ENCODE measurements at regions not wholly inside any gene's neighbourhood (a gene's known extent, or its start where the extent isn't known, plus 50 kb on each side); places are given as distances from the start of the nearest gene placed in this dataset.

DNA sequence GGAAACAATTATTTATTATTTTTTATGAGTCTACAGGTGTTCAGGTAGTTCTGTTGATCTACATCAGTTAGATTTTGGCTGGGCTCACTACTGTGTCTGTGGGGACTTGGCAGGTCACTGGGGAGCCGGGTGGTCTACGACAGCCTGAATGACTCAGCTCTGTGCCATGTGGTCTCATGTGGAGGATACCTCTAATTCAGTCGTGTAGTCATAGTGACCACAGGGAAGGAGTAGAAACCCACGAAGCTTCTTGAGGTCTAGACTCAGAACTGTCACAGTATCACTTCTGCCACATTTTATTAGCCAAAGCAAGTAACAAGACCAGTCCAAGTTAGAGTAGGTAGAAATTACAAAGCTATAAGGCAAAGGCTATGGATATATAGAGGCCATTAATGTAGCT is 64.7 kb upstream of the GRAMD2B start (continued):
- TF ChIP-seq BHLHE40 (IDR thresholded peaks at IDR 0.05; ENCODE audit: borderline replicate concordance in 1 of 2, low read depth in 2 of 2, low read length in 1 of 2), result peak; percentile 43 to 65; a peak in 1 of 4 replicates
- TF ChIP-seq PAX5 (IDR thresholded peaks at IDR 0.05; ENCODE audit: borderline replicate concordance, low read depth, low read length), result peak; percentile 86; the same call in 1 of the 2 replicates
- TF ChIP-seq RUNX3 (IDR thresholded peaks at IDR 0.05; ENCODE audit: low read length), result peak; percentile 91

DNA sequence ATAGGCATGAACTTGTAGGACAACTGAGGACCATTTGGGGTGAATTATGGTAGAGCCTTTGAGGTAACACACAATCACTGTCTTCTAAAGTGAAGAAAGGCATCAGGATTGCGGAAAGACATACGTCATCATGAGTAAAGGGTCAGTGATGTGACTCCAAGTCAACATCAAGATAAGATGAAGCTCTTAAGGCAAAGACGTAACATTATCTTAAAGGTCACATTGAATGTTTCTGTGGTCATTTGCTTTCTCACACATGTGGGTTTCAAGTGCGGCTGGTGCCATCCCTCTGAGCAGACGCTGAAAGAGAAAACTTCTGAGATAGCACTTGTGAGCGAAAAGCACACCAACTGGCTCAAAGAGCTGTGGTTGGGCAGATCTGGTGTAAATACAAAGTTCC is 63.3 kb upstream of the GRAMD2B start:
- SMC1A ChIA-PET (ENCODE audit: uncharacterized antibody, unreplicated experiment), result interaction anchor here (1.0 to 4.0 kb wide), 8 partner anchors 9 to 140 kb away, joined by 3 to 20 read pairs (median 4); partner anchors contain the start of gene GRAMD2B
- H3K36me3 ChIP-seq (ENCODE audit: control insufficient read depth in 2 of 2, insufficient read depth in 2 of 2, low read length in 1 of 2), result no peaks in the 10 kb centered on the region
- CTCF ChIA-PET, result interaction anchor here (1.4 to 9.3 kb wide), 3 partner anchors 21 to 178 kb away, joined by 4 to 136 read pairs (median 4); no protein-coding TSS in a partner anchor
- RAD21 ChIA-PET (ENCODE audit: unreplicated experiment), result interaction anchor here (3.2 to 3.8 kb wide), 3 partner anchors 90 to 140 kb away, joined by 12 to 20 read pairs (median 13); no protein-coding TSS in a partner anchor
- H4K20me1 ChIP-seq (ENCODE audit: control insufficient read depth, insufficient read depth), result no peaks in the 10 kb centered on the region
- no peak for FAIRE-seq
- H3K27me3 ChIP-seq (replicated peaks in 1 of 2; ENCODE audit: control insufficient read depth in 2 of 2, insufficient read depth in 2 of 2, low read length in 1 of 2), result no peaks in the 10 kb centered on the region
- no peak for TF ChIP-seq ZNF24 (IDR thresholded peaks at IDR 0.05)
- TF ChIP-seq BHLHE40 (IDR thresholded peaks at IDR 0.05; ENCODE audit: borderline replicate concordance in 1 of 2, low read depth in 2 of 2, low read length in 1 of 2), result peak; percentile 29 to 35; a peak in 2 of 4 replicates
- TF ChIP-seq IKZF2 (IDR thresholded peaks at IDR 0.05), result peak in 1 of 2 experiments; percentile 23; a peak in 1 of 4 replicates
- TF ChIP-seq SMARCA5 (IDR thresholded peaks at IDR 0.05), result no peak
- no peak for TF ChIP-seq MYB (IDR thresholded peaks at IDR 0.05; ENCODE audit: borderline replicate concordance, low read depth, low read length)
- no peak for TF ChIP-seq SIN3A (IDR thresholded peaks at IDR 0.05; ENCODE audit: low read depth, low read length)
- 0 out of 2 replicates have a peak, but pooled peaks have one; percentile 19 for TF ChIP-seq NBN (IDR thresholded peaks at IDR 0.05)
- no peak for TF ChIP-seq RELA (IDR thresholded peaks at IDR 0.05; ENCODE audit: borderline replicate concordance, partially characterized antibody)
- TF ChIP-seq POLR2A (IDR thresholded peaks at IDR 0.05; ENCODE audit: low read depth, low read length), result no peak
- no peak for TF ChIP-seq FOXK2 (IDR thresholded peaks at IDR 0.05)
- no peak for TF ChIP-seq HDAC6 (IDR thresholded peaks at IDR 0.05; ENCODE audit: unreplicated experiment)
- TF ChIP-seq, protein P1, sequence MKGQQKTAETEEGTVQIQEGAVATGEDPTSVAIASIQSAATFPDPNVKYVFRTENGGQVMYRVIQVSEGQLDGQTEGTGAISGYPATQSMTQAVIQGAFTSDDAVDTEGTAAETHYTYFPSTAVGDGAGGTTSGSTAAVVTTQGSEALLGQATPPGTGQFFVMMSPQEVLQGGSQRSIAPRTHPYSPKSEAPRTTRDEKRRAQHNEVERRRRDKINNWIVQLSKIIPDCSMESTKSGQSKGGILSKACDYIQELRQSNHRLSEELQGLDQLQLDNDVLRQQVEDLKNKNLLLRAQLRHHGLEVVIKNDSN (IDR thresholded peaks at IDR 0.05; ENCODE audit: borderline replicate concordance, extremely low read length, insufficient read depth, low read depth, low read length), result no peak
- peak; percentile 72 for TF ChIP-seq NR2F1 (conservative IDR thresholded peaks at IDR 0.05)
- TF ChIP-seq, protein P2, sequence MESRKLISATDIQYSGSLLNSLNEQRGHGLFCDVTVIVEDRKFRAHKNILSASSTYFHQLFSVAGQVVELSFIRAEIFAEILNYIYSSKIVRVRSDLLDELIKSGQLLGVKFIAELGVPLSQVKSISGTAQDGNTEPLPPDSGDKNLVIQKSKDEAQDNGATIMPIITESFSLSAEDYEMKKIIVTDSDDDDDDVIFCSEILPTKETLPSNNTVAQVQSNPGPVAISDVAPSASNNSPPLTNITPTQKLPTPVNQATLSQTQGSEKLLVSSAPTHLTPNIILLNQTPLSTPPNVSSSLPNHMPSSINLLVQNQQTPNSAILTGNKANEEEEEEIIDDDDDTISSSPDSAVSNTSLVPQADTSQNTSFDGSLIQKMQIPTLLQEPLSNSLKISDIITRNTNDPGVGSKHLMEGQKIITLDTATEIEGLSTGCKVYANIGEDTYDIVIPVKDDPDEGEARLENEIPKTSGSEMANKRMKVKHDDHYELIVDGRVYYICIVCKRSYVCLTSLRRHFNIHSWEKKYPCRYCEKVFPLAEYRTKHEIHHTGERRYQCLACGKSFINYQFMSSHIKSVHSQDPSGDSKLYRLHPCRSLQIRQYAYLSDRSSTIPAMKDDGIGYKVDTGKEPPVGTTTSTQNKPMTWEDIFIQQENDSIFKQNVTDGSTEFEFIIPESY (IDR thresholded peaks at IDR 0.05), result no peak
- TF ChIP-seq SREBF2 (IDR thresholded peaks at IDR 0.05; ENCODE audit: low read length), result no peak
- TF ChIP-seq MEF2B (IDR thresholded peaks at IDR 0.05; ENCODE audit: partially characterized antibody, poor library complexity, severe bottlenecking), result no peak
- no peak for TF ChIP-seq SUZ12 (IDR thresholded peaks at IDR 0.05; ENCODE audit: unreplicated experiment)
- TF ChIP-seq RUNX3 (IDR thresholded peaks at IDR 0.05; ENCODE audit: low read length), result peak; percentile 41; the same call in 1 of the 2 replicates
- no peak for TF ChIP-seq ZNF274 (IDR thresholded peaks at IDR 0.05; ENCODE audit: insufficient read depth, insufficient read length)
- TF ChIP-seq ZNF207 (IDR thresholded peaks at IDR 0.05; ENCODE audit: borderline replicate concordance), result no peak
- TF ChIP-seq CBX3 (IDR thresholded peaks at IDR 0.05; ENCODE audit: borderline replicate concordance, low read depth), result no peak
- peak; percentile 62 for TF ChIP-seq ATF7 (IDR thresholded peaks at IDR 0.05; ENCODE audit: low read depth)
- in situ Hi-C loops (cut with MboI), result loop anchor here (10.0 kb wide), 1 partner anchor 435 kb away; no protein-coding TSS in a partner anchor
- 27% methylated on average over 6 of the region's 6 CpGs for WGBS (ENCODE audit: insufficient coverage, insufficient replicate concordance, low lambda C conversion rate, missing lambda C conversion rate)
- H3K79me2 ChIP-seq (ENCODE audit: control insufficient read depth, insufficient read depth, low read length), result no peaks in the 10 kb centered on the region
- peak overlapping the region; percentile 66 for H3K4me2 ChIP-seq (ENCODE audit: control insufficient read depth, insufficient read depth)
- no peak overlapping the region for H3K4me3 ChIP-seq
- no peaks in the 10 kb centered on the region; the same call in 2 of the 3 replicates for H3K9me3 ChIP-seq (replicated peaks; ENCODE audit: control insufficient read depth, insufficient read depth, low read length)
- no peak overlapping the region for H2AFZ ChIP-seq (ENCODE audit: control insufficient read depth, low read depth, low read length)
- intact Hi-C loops (cut with micrococcal nuclease; ENCODE audit: unreplicated experiment), result loop anchor here (5.0 to 10.0 kb wide), 3 partner anchors 62 to 435 kb away; partner anchors contain the start of genes GRAMD2B and PHAX
- H3K4me1 ChIP-seq (ENCODE audit: control insufficient read depth, insufficient read depth, low read length), result peaks cover 15% of the 10 kb centered on the region
- no peak overlapping the region for H3K27ac ChIP-seq (ENCODE audit: control insufficient read depth, insufficient read depth)
- ATAC-seq, result peak; percentile 64
- peak; percentile 32 for DNase-seq (ENCODE audit: low read depth, low spot score)
- POLR2A ChIA-PET, result interaction anchor here (0.6 to 1.5 kb wide), 2 partner anchors 64 to 257 kb away, joined by 3 to 7 read pairs; no protein-coding TSS in a partner anchor
- BruUV-seq (replicated peaks), result no TSS peak
- no peak overlapping the region; the same call in 1 of the 2 replicates for H3K9ac ChIP-seq (ENCODE audit: control insufficient read depth, insufficient read depth, low read length)

Measured in GM12878 (cell line).